Right atrium auricular region (tissue), 2 donors: ENCODE measurements at regions not wholly inside any gene's neighbourhood (a gene's known extent, or its start where the extent isn't known, plus 50 kb on each side); places are given as distances from the start of the nearest gene placed in this dataset.

Source experiments
- DNase-seq: peaks from one replicate; pipeline ENCODE4 v3.0.0-alpha.2; 2019; ENCODE audit warnings: low spot score
- H3K27ac ChIP-seq, 2 donors: fragments of 200-600 bp; sonication (generic); 1 replicate in 1 of 2; 2 replicates in 1 of 2; pipeline ENCODE4 v1.5.1; 2016 to 2019
- H3K27me3 ChIP-seq, 2 donors: fragments of 200-600 bp; sonication (generic); one replicate each; pipeline versions ENCODE4 v1.5.1 to v1.6.0; 2017 to 2019
- H3K36me3 ChIP-seq: fragments of 200-600 bp; sonication (generic); one replicate; pipeline ENCODE4 v1.5.1; 2016
- H3K4me1 ChIP-seq, 2 donors: fragments of 200-600 bp; sonication (generic); one replicate each; pipeline versions ENCODE4 v1.5.1 to v1.6.0; 2017 to 2019
- H3K4me3 ChIP-seq, 2 donors: fragments of 200-600 bp; sonication (generic); 1 replicate in 1 of 2; 2 replicates in 1 of 2; pipeline ENCODE4 v1.5.1; 2017 to 2019; ENCODE audit warnings: mild to moderate bottlenecking in 1 of 2, moderate library complexity in 1 of 2
- H3K9me3 ChIP-seq, 2 donors: fragments of 200-600 bp; sonication (generic); one replicate each; pipeline ENCODE4 v1.5.1; 2019
- TF ChIP-seq, protein P1 (sequence below), 2 donors: fragments of 200-600 bp; sonication (generic); IDR thresholded peaks; one replicate each; pipeline ENCODE4 v1.5.1; 2019; ENCODE audit warnings: antibody characterized with exemption in 2 of 2

DNA sequence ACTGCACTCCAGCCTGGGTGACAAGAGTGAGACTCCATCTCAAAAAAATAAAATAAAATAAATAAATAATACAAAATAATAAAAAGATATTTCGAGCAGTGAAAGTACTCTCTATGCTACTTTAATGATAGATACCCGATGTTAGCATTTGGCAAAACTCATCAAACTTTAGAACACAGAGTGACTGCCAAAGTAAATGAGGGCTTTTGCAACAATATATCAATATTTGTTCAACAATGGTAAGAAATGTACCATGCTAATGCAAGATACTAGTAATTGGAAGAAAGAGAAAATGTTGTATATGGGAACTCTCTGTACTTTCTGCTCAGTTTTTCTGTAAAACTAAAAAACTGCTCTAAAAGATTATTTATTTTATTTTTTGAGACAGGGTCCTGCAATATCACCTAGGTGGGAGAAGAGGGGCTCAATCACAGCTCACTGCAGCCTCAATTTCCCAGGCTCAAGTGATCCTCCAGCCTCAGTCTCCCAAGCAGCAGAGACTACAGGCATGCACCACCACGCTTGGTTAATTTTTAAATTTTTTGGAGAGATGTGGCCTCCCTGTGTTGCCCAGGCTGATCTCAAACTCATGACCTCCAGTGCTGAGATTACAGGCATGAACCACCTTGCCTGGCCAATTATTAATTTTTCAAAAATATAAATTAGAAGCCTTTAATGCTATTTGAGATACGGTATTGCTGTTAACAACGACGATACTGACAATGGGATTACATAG is 650.5 kb upstream of the NR2F2 start:
- no peak overlapping the region for H3K27ac ChIP-seq
- no peaks in the 10 kb centered on the region for H3K9me3 ChIP-seq
- H3K27me3 ChIP-seq: no peaks in the 10 kb centered on the region
- no peaks in the 10 kb centered on the region for H3K4me1 ChIP-seq
- TF ChIP-seq, protein P1, sequence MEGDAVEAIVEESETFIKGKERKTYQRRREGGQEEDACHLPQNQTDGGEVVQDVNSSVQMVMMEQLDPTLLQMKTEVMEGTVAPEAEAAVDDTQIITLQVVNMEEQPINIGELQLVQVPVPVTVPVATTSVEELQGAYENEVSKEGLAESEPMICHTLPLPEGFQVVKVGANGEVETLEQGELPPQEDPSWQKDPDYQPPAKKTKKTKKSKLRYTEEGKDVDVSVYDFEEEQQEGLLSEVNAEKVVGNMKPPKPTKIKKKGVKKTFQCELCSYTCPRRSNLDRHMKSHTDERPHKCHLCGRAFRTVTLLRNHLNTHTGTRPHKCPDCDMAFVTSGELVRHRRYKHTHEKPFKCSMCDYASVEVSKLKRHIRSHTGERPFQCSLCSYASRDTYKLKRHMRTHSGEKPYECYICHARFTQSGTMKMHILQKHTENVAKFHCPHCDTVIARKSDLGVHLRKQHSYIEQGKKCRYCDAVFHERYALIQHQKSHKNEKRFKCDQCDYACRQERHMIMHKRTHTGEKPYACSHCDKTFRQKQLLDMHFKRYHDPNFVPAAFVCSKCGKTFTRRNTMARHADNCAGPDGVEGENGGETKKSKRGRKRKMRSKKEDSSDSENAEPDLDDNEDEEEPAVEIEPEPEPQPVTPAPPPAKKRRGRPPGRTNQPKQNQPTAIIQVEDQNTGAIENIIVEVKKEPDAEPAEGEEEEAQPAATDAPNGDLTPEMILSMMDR (IDR thresholded peaks at IDR 0.05): no peak
- no peak overlapping the region for H3K4me3 ChIP-seq
- DNase-seq: no peak
- no peaks in the 10 kb centered on the region for H3K36me3 ChIP-seq

DNA sequence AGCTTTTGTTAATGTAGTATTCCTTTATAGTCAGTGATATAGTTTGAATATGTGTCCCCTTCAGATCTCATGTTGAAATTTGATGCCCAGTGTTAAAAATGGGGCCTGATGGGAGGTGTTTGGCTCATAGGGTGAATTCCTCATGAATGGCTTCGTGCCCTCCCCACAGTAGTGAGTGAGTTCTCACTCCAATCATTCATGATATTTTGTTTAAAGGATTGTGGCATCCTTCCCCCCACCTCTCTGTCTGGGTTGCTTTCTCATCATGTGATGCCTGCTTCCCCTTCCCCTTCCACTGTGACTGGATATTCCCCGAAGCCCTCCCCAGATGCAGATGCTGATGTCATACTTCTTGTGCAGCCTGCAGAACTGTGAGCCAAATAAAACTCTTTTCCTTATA is 649.8 kb upstream of the NR2F2 start:
- no peaks in the 10 kb centered on the region for H3K36me3 ChIP-seq
- H3K27me3 ChIP-seq: no peaks in the 10 kb centered on the region
- DNase-seq: no peak
- H3K27ac ChIP-seq: no peak overlapping the region
- no peaks in the 10 kb centered on the region for H3K9me3 ChIP-seq
- H3K4me3 ChIP-seq: no peak overlapping the region
- TF ChIP-seq, protein P1 (IDR thresholded peaks at IDR 0.05): no peak
- no peaks in the 10 kb centered on the region for H3K4me1 ChIP-seq

DNA sequence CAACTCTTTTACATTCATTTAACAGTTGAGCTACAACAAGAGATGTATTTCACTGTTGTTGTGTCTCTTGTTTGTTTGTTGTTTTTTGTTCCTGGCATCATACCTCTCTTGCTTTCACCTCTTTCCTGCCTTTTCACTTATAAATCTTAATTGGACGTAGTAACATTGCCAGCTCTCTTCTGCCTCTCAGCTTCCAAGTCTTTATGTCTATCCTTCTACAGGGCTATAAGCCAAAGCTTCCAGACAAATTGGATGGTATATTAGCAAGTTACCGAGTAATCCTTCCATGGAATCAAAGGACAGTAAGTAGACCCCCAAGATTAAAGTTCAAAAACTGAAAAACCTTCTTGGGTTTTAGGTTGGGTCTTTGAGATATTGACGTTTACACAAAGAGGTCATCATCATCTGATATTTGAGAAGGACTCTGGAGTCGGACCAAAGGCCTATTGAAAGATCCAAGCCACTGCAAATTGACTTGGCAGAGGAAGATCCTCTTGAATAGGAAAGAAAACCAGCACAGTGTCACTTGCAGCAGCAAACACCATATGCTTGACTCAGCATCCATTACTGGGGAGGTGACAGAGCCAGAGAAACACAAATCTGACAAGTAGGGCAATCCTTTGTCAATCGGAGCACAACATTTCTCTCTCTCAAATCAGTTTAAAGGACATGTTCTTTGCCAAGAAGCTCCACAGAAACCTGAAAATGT is 648.5 kb upstream of the NR2F2 start:
- no peak for DNase-seq
- TF ChIP-seq, protein P1 (IDR thresholded peaks at IDR 0.05): no peak
- H3K27ac ChIP-seq: no peak overlapping the region

DNA sequence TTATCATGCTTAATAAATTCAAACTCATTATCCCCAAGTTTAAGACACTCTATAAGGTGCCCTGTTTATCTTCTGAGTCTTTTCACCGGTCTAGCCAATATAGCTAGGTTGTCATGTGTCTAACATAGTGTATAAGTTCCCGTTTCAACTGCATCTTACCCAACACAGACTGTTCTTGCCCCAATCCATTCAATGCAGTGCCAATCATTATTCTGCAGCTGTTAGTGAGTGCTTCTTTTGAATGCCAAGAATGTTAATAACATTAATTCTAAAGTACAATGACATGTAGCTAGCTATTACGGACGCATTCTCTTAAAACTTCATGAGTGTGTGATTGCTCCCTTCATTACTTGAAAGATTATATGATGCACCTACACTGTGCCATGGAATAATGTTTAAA is 646.4 kb upstream of the NR2F2 start:
- no peak overlapping the region for H3K4me3 ChIP-seq
- no peaks in the 10 kb centered on the region for H3K4me1 ChIP-seq
- no peaks in the 10 kb centered on the region for H3K36me3 ChIP-seq
- H3K27ac ChIP-seq: no peak overlapping the region
- no peaks in the 10 kb centered on the region for H3K27me3 ChIP-seq
- TF ChIP-seq, protein P1 (IDR thresholded peaks at IDR 0.05): no peak
- no peak for DNase-seq
- H3K9me3 ChIP-seq: no peaks in the 10 kb centered on the region

More for the DNA sequence above, 648.5 kb upstream of the NR2F2 start:
- Histone ChIP-seq H3K4me1 (no peaks in the 10 kb centered on the region), H3K36me3 (no peaks in the 10 kb centered on the region), H3K9me3 (no peaks in the 10 kb centered on the region), H3K4me3 (no peak overlapping the region), H3K27me3 (no peaks in the 10 kb centered on the region)

DNA sequence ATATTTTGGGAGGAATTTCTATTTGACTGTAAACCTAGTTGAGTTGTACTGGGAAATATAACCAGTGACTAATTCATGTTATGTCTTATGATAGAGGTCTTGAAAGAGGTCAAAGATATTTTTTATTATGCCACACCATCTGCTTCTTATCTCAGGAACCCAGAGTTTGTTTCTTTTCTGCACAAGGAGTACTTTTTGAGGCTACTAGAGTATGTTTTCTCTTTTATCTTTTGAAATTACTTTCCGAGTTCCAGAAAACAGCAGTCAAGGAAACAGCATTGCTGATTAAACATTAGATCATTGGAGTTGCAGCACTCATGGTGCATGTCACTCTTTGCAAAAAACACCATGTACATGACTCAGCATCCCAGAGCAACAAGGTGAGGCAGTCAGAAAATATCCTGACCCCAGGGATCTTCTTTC is 645.8 kb upstream of the NR2F2 start:
- Histone ChIP-seq H3K27ac (no peak overlapping the region), H3K27me3 (no peaks in the 10 kb centered on the region), H3K4me1 (no peaks in the 10 kb centered on the region), H3K36me3 (no peaks in the 10 kb centered on the region), H3K9me3 (no peaks in the 10 kb centered on the region), H3K4me3 (no peak overlapping the region)
- TF ChIP-seq, protein P1 (IDR thresholded peaks at IDR 0.05): no peak
- DNase-seq: no peak
